ENCODE measurements at regions not wholly inside any gene's neighbourhood (a gene's known extent, or its start where the extent isn't known, plus 50 kb on each side); places are given as distances from the start of the nearest gene placed in this dataset.

DNA sequence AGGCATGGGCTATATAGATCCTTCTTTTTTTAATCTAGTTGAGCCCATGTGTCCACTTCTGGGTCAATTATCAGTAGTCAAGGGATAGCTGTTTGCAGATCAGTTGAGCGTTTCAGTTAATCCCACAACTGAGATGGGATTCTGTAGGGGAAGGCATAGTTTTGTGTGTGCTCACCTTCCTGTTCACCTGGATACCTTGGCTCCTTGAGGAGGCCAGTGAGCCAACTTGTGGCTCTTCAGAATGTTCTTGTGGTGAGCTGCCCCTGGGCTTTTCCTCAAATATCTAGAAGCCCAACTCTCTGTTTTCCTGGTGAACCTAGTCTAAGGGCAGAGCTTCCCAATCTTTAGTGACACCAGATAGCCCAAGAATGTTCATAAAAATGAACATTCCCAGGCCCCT, 302.9 kb upstream of the TBX3 start:
- Mint-ChIP-seq H3K27me3 (ENCODE audit: insufficient read depth, unreplicated experiment) (no peaks in the 10 kb centered on the region), H3K27ac (ENCODE audit: low read depth, unreplicated experiment) (no peak overlapping the region), H3K9me3 (ENCODE audit: unreplicated experiment) (no peaks in the 10 kb centered on the region), H3K4me1 (ENCODE audit: insufficient read depth, unreplicated experiment) (no peaks in the 10 kb centered on the region), H3K36me3 (ENCODE audit: insufficient read depth, unreplicated experiment) (no peaks in the 10 kb centered on the region), H3K4me3 (ENCODE audit: unreplicated experiment) (no peak overlapping the region)
- no TSS peak for BruUV-seq (replicated peaks)
- TF ChIP-seq, protein P1, sequence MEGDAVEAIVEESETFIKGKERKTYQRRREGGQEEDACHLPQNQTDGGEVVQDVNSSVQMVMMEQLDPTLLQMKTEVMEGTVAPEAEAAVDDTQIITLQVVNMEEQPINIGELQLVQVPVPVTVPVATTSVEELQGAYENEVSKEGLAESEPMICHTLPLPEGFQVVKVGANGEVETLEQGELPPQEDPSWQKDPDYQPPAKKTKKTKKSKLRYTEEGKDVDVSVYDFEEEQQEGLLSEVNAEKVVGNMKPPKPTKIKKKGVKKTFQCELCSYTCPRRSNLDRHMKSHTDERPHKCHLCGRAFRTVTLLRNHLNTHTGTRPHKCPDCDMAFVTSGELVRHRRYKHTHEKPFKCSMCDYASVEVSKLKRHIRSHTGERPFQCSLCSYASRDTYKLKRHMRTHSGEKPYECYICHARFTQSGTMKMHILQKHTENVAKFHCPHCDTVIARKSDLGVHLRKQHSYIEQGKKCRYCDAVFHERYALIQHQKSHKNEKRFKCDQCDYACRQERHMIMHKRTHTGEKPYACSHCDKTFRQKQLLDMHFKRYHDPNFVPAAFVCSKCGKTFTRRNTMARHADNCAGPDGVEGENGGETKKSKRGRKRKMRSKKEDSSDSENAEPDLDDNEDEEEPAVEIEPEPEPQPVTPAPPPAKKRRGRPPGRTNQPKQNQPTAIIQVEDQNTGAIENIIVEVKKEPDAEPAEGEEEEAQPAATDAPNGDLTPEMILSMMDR (IDR thresholded peaks at IDR 0.05; ENCODE audit: unreplicated experiment) = no peak
- CTCF ChIA-PET = no interaction called here
- POLR2A ChIA-PET = no interaction called here
- intact Hi-C loops (cut with micrococcal nuclease) = no loop called here
- DNase-seq (ENCODE audit: unreplicated experiment) = no peak

DNA sequence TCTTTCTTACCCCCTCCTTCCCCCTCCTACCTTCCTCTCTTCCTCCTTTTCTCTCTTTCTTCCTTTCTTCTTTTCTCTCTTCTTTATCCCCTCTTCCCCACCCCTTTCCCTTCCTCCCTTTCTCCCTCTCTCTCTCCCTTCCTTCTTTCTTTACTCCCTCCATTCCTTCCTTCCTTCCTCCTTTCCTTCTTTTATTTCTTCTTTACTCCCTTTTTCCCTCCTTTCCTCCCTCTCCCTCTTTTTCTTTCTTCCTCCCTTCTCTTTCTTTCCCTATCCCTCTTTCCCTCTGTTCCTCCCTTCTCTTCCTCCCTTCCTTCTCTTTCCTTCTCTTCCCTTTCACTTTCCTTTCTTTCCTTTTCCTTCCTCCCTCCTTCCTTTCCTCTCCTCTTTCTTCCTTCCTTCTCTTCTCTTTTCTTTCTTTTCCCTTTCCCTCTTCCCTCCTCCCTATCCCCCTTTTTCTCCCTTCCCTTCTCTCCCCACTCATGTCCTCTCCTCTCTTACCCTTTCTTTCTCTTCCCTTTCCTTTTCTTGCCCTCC, 302.3 kb upstream of the TBX3 start:
- intact Hi-C loops (cut with micrococcal nuclease) = no loop called here
- H3K36me3 Mint-ChIP-seq (ENCODE audit: insufficient read depth, unreplicated experiment) = no peaks in the 10 kb centered on the region
- TF ChIP-seq, protein P1 (IDR thresholded peaks at IDR 0.05; ENCODE audit: unreplicated experiment) = no peak

DNA sequence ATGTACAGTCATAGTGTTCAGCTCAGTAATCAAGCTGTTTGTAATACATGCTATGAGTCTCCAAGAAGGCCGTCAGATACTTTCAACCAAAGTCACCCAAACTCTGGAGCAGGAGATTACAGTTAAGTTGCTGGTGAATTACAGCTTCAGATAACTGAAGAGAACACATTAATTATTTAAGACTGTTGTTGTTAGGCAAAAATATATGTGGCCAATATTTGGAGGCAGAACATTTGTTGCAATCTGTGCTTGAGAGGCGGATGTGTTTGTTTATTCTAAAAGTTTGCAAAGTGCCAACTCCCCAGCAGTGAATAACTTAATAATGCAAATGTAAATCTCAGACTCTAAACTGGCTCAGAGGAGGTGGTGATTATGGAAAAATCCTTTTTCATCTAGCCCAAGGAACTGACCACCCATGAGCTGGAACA, 300.7 kb upstream of the TBX3 start:
- Mint-ChIP-seq H3K9me3 (ENCODE audit: unreplicated experiment) (no peaks in the 10 kb centered on the region), H3K4me3 (ENCODE audit: unreplicated experiment) (no peak overlapping the region), H3K27me3 (ENCODE audit: insufficient read depth, unreplicated experiment) (no peaks in the 10 kb centered on the region), H3K27ac (ENCODE audit: low read depth, unreplicated experiment) (no peak overlapping the region), H3K36me3 (ENCODE audit: insufficient read depth, unreplicated experiment) (no peaks in the 10 kb centered on the region), H3K4me1 (ENCODE audit: insufficient read depth, unreplicated experiment) (no peaks in the 10 kb centered on the region)
- POLR2A ChIA-PET = no interaction called here
- CTCF ChIA-PET = interaction anchor here (1.0 kb wide), 1 partner anchor 10 kb away, joined by 3 read pairs; no protein-coding TSS in a partner anchor
- BruUV-seq (replicated peaks) = no TSS peak
- DNase-seq (ENCODE audit: unreplicated experiment) = no peak
- TF ChIP-seq, protein P1 (IDR thresholded peaks at IDR 0.05; ENCODE audit: unreplicated experiment) = no peak
- intact Hi-C loops (cut with micrococcal nuclease) = no loop called here

More for the DNA sequence above, 302.3 kb upstream of the TBX3 start:
- H3K4me1 Mint-ChIP-seq (ENCODE audit: insufficient read depth, unreplicated experiment) = no peaks in the 10 kb centered on the region
- no peak overlapping the region for H3K4me3 Mint-ChIP-seq (ENCODE audit: unreplicated experiment)
- no TSS peak for BruUV-seq (replicated peaks)
- ChIA-PET POLR2A (no interaction called here), CTCF (no interaction called here)
- no peaks in the 10 kb centered on the region for H3K27me3 Mint-ChIP-seq (ENCODE audit: insufficient read depth, unreplicated experiment)
- DNase-seq (ENCODE audit: unreplicated experiment) = no peak
- no peaks in the 10 kb centered on the region for H3K9me3 Mint-ChIP-seq (ENCODE audit: unreplicated experiment)
- H3K27ac Mint-ChIP-seq (ENCODE audit: low read depth, unreplicated experiment) = no peak overlapping the region

DNA sequence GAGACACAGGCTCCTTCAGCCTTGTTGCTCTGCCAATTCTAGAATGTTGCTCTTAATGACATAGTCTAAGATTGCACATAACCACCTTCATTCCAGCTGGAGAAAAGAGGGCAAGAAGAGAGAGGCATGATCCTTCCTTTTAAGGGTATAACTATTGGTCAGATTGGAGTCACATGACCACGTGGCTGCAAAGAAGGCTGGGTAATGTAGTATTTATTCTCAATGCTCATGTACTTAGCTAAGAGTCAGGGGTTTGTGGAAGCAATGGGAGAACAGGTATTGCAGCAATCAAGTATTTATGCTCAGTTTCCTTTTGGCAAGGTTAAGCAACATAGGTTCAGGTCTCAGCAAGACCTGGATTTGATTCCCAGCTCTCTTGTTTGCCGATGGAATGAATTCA, 298.8 kb upstream of the TBX3 start:
- CTCF ChIA-PET = no interaction called here
- TF ChIP-seq, protein P1 (IDR thresholded peaks at IDR 0.05; ENCODE audit: unreplicated experiment) = no peak
- intact Hi-C loops (cut with micrococcal nuclease) = no loop called here

More for the DNA sequence above, 298.8 kb upstream of the TBX3 start:
- Mint-ChIP-seq H3K4me1 (ENCODE audit: insufficient read depth, unreplicated experiment) (peaks cover 4% of the 10 kb centered on the region), H3K27me3 (ENCODE audit: insufficient read depth, unreplicated experiment) (no peaks in the 10 kb centered on the region), H3K27ac (ENCODE audit: low read depth, unreplicated experiment) (no peak overlapping the region), H3K4me3 (ENCODE audit: unreplicated experiment) (no peak overlapping the region), H3K36me3 (ENCODE audit: insufficient read depth, unreplicated experiment) (no peaks in the 10 kb centered on the region), H3K9me3 (ENCODE audit: unreplicated experiment) (no peaks in the 10 kb centered on the region)
- peak; percentile 38 for DNase-seq (ENCODE audit: unreplicated experiment)
- BruUV-seq (replicated peaks) = no TSS peak
- POLR2A ChIA-PET = interaction anchor here (0.9 kb wide), 1 partner anchor 299 kb away, joined by 4 read pairs; the partner anchor contains the start of gene TBX3
